Myocyte (in vitro differentiated cells): ENCODE measurements at regions not wholly inside any gene's neighbourhood (a gene's known extent, or its start where the extent isn't known, plus 50 kb on each side); places are given as distances from the start of the nearest gene placed in this dataset.

ENCODE experiments used
- DNase-seq: peaks from one replicate; pipeline ENCODE4 v3.0.0-alpha.2; 2012; ENCODE audit warnings: low read depth

- peak; percentile 98 for DNase-seq
These were observed 224.9 kb upstream of the TOPAZ1 start for GRCh38 chr3:44016818-44017217.

DNA sequence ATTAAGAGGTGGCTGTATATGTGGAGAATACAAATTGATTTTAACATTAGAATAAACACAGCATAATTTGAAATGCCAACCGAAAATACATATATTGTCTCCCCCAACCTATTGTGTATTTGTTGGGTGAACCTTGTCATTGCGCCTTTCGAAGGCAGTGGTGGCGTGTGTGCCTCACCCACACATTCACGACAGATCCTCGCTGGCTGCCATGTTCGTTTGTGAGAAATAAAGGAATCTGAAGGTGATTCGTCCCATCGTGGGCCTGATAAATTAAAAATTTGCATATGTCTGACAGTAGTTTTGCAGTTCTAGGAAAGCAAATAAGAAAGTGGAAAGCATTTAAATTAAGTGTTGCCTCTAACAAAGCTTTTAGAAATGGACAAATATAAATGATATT is 222.8 kb upstream of the TOPAZ1 start:
- no peak for DNase-seq

DNA sequence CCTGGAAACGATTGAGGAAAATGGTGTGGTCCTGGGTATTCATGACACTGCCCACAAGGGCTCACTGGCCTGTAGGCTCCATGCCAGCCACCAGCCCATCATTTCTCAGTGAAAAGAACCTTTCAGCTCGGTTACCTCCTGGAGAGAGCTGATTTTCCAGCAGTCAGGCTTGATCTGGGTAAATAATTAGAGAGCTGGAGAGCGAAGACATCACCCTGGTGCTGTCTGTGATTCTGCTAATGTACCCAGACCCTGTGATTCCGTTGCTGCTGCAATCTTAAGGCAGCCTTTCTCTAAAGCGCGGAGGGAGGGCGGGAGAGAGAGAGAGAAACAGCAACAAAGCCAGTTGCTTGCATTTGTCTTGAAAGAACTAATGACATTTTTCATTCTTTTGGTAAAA is 221.9 kb upstream of the TOPAZ1 start:
- DNase-seq, result peak; percentile 58

- no peak for DNase-seq
These were observed 221.5 kb upstream of the TOPAZ1 start for GRCh38 chr3:44020143-44020542.

GRCh38 chr3:44021651-44022594 is 219.8 kb upstream of the TOPAZ1 start:
- no peak for DNase-seq

- no peak for DNase-seq
These were observed 217.6 kb upstream of the TOPAZ1 start for GRCh38 chr3:44023961-44024593.

GRCh38 chr3:44026220-44026865 is 215.3 kb upstream of the TOPAZ1 start:
- DNase-seq, result no peak

DNA sequence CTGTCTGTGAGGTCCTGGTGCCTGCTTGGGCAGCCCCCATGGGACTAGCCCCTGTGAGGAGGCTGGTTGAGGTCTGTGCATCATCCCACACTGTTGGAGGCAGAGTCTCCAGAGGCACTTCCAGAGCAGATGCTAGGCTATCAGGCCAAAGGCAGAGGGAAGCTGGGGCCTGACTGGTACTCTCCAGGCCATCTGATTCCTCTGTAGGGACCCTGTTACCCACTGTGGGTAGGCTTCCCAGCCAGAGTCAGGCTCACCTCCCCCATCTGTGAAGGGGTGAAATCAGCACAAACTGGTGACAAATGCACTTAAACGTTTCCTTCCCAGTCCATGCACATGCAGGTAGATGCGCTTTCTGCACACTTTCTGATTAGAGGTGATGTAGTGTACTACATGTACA is 212.6 kb upstream of the TOPAZ1 start:
- no peak for DNase-seq

GRCh38 chr3:44030285-44030684 is 211.4 kb upstream of the TOPAZ1 start:
- no peak for DNase-seq

DNA sequence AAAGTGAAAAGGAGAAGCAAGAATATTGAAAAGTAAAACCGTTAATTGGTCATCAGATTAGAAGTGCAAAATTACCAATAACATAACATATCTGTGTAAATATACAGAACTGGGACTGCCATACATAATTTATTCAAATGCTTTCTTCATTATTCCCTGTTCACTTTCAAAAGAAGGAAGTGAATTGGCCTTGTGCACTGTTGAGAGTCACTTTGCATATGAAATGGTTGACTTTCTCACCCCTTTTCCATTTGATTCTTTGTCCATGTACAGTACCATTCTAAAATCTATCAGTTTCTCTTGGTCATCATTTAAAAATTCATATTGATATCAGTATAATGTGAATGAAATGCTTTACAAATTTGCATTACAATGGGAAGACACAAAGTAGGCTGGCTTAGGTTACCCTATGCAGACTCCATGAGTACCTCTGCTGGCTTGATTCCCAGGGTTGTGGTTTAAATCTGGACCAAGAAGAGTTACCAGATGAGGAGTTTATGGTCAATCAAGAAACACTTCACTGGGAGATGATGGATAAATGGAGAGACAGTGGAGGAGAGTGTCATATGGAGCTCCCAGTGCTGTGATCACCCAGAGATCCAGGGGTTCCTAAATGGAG is 210.9 kb upstream of the TOPAZ1 start:
- DNase-seq, result no peak

DNA sequence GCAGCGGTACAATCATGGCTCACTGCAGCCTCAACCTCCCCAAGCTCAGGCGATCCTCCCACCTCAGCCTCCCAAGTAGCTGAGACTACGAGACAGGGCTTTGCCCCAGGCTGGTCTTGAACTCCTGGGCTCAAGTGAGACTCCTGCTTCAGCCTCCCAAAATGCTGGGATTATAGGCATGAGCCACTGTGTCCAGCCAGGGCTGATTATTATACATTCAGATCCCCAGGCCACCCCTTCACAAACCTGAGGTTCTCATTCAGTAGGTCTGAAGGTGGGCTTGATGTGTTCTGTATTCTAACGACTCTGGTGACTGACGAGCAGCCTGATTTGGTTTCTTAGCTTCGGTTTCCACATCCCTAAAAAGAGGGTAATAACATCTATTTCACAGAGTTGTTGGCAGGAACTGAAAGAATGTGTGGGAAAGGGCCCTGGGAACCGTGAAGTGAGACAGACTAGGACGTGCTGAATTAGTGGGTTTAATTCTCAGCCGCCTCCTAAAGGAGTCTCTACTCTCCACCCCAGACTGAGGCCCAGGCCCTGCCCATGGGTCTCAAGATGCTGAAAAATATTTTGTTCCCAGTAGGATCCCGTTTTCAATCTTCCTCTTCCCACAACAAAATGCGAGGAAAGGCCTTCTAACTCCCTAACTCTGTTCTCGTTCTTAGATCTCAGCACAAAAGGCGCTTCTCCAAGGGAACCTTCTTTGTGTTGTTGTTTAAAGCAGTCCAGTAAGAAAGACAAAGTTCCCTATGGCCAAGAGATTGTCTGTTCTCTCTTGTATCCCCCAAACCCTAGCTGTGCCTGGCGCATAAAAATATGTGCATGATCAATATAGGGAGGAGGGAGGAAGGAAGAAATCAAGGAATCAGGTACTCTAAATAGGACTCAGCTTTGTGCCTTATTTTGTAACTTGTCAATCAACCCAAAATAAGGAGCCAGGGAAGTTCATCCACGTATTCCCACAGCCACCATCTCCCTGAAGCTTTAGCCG is 210.0 kb upstream of the TOPAZ1 start:
- DNase-seq, result no peak

GRCh38 chr3:44032487-44032886 is 209.2 kb upstream of the TOPAZ1 start:
- DNase-seq, result no peak

GRCh38 chr3:44033123-44033522 is 208.6 kb upstream of the TOPAZ1 start:
- no peak for DNase-seq

- no peak for DNase-seq
These were observed 204.8 kb upstream of the TOPAZ1 start for GRCh38 chr3:44036850-44037249.

DNA sequence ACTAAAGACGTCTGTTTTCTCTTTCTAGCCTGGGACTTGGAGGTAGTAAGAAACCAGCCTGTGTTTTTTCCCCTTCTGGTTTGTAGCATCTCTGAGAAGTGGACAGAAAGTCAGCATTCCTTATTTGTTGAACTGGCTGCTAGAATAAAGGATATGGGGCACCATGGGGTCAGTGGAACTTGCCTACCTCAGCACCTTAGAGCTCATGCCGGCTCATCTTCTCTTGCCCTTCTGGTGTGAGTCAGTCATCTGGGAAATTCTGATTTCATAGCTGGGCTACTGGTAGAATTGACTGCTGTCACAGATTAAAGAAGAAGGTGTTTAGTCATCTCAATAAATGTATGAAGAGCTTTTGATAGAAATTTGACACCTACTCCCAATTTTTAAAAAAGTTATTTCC is 202.7 kb upstream of the TOPAZ1 start:
- no peak for DNase-seq

DNA sequence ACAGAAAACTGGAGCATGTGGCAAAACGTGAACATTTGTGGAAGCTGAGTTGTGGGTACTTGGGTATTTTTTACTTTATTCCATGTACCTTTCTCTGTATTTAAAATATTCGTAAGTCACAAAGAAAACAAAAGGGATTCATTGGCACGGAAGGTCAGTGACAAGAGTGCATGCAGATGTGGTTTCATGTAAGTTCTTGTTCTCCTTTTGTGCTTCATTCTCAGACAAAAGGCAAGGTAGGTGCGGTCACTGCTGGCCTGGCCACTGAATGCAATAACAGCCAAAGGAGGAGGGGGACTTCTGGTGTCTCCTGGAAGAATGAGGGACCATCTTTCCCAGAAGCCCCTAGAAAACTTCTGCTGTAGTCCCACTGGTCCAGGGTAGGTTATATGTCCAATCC is 200.0 kb upstream of the TOPAZ1 start:
- no peak for DNase-seq

DNA sequence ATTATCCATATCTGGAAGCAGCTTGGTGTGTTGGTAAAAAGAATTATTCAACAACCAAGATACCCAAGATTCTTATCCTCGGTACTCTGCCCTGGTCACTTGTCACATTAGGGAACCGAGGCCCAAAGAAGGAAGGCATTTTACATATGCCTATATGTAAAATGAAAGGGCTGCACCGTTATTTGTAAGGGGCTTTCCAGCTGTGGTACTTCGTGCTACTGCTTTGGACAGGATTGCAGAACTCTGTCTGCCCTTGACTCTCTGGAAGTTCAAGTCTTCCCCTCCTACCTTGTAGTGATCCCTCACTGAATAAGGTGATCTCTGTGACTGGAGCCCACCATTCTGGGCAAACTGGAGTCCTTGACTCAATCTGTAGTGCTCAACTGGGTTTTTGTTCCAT is 198.9 kb upstream of the TOPAZ1 start:
- DNase-seq, result no peak

DNA sequence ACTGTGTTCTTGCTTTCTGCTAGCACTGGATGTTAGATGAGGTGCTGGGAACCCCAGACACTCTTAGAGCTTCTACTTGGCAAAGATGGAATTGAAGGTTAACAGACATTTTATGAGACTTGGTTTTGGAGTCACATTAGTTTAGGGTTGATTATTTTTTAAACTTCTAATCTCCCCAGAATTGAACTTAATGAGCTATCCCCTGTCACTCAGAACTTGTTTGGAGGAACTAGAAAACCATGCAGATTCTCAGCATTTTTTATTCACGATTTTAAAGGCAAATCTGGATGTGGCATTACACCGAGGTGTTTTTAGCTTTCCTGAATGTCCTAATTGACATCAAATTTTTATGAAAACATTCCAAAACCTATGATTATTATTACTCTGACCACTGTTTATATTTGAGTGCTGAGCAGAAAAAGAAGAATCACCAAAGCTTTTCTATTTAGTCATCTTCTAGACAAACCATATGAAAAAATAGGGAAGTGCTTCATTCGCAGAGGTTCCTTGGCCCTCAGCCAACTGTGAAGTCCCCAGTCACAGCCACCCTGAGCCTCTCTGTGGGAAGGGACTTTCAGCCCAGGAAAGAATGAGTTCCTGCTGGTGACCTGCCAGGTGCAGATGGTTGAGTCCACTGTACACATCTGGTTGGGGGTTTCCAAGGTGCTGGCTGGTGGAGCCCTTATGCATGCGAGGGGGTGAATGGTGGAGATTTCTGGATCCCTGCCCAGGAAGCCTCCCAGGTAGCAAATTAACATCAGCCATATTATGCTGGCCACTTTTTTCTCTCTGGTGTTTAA is 196.0 kb upstream of the TOPAZ1 start:
- DNase-seq, result no peak

DNA sequence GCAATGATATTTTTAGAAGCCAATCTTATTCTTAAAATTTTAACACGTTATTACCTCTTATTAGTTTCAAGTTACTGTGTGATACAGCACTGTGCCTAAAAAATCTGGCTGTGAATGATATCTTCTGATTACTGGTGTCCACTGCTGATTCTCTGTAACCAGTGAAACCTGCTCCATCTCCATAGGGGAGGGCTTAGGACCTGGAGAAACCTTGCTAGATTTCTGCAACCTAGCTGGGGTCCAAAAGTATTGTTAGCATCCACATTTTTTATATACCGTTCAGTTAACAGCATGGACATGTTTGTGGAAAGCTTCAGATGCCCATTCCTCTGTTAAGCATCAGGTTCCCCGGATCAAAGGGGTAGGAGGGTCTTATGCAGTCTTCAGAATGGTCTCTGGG is 193.9 kb upstream of the TOPAZ1 start:
- no peak for DNase-seq
